Left lung (tissue), 4 donors: ENCODE measurements at regions not wholly inside any gene's neighbourhood (a gene's known extent, or its start where the extent isn't known, plus 50 kb on each side); places are given as distances from the start of the nearest gene placed in this dataset.

ENCODE experiments used
- ATAC-seq: fragments of 200-7000 bp; cut with Tn5 transposase; one replicate; pipeline ENCODE4 v1.9.1; 2020; ENCODE audit warnings: moderate library complexity
- DNase-seq, 4 donors: peaks; one replicate each; pipeline ENCODE4 v3.0.0-alpha.2; 2013 to 2020
- H3K27ac ChIP-seq, 2 donors: fragments of 200-600 bp; sonication (generic) in 1 of 2; one replicate each; pipeline versions ENCODE4 v1.5.0 to v1.8.0; 2020 to 2021
- H3K27me3 ChIP-seq, 2 donors: fragments of 200-600 bp; sonication (generic) in 1 of 2; one replicate each; pipeline versions ENCODE4 v1.5.0 to v1.8.0; 2020 to 2021
- H3K36me3 ChIP-seq, 2 donors: fragments of 200-600 bp; sonication (generic) in 1 of 2; one replicate each; pipeline versions ENCODE4 v1.5.0 to v1.8.0; 2020 to 2021
- H3K4me1 ChIP-seq, 2 donors: fragments of 200-600 bp; one replicate each; pipeline ENCODE4 v1.8.0; 2021
- H3K4me3 ChIP-seq, 2 donors: fragments of 200-600 bp; sonication (generic) in 1 of 2; one replicate each; pipeline versions ENCODE4 v1.5.0 to v1.8.0; 2020 to 2021; ENCODE audit warnings: mild to moderate bottlenecking in 1 of 2
- H3K9me3 ChIP-seq, 2 donors: fragments of 200-600 bp; sonication (generic) in 1 of 2; one replicate each; pipeline versions ENCODE4 v1.5.0 to v1.8.0; 2020 to 2021
- CTCF ChIP-seq, 2 donors: fragments of 200-600 bp; sonication (generic) in 1 of 2; IDR thresholded peaks; one replicate each; pipeline versions ENCODE4 v1.5.0 to v1.8.0; 2021; ENCODE audit warnings: antibody characterized with exemption in 2 of 2
- intact Hi-C, 2 donors: fragments of 100-400 bp; cut with DNase I; formaldehyde crosslinking; loops; one replicate each; pipeline versions ENCODE4 v1.11.2 to v1.14.2; 2022
- donor health status: DM: no; HTN: yes; CAD: no.
- donor health status: DM: no; HTN: no; CAD: no.

- Histone ChIP-seq H3K4me1 (no peaks in the 10 kb centered on the region), H3K27me3 (no peaks in the 10 kb centered on the region), H3K4me3 (no peak overlapping the region), H3K36me3 (no peaks in the 10 kb centered on the region), H3K27ac (no peak overlapping the region), H3K9me3 (peaks cover 0 to 5% of the 10 kb centered on the region in 2 donors)
- intact Hi-C loops: no loop called here
- DNase-seq (no peak), ATAC-seq (no peak)
- TF ChIP-seq CTCF (IDR thresholded peaks at IDR 0.05): no peak
Measured at GRCh38 chr6:45727228-45727627, 288.4 kb downstream of the CLIC5 start.

GRCh38 chr6:45726444-45726843 is 289.2 kb downstream of the CLIC5 start:
- DNase-seq (no peak), ATAC-seq (no peak)
- no peak for TF ChIP-seq CTCF (IDR thresholded peaks at IDR 0.05)
- intact Hi-C loops: no loop called here
- Histone ChIP-seq H3K36me3 (no peaks in the 10 kb centered on the region), H3K4me3 (no peak overlapping the region), H3K4me1 (no peaks in the 10 kb centered on the region), H3K9me3 (peaks cover 0 to 5% of the 10 kb centered on the region in 2 donors), H3K27ac (no peak overlapping the region), H3K27me3 (no peaks in the 10 kb centered on the region)

- intact Hi-C loops: no loop called here
- Histone ChIP-seq H3K4me3 (no peak overlapping the region), H3K36me3 (no peaks in the 10 kb centered on the region), H3K27me3 (no peaks in the 10 kb centered on the region), H3K4me1 (no peaks in the 10 kb centered on the region), H3K9me3 (peaks cover 0 to 5% of the 10 kb centered on the region in 2 donors), H3K27ac (no peak overlapping the region)
- ATAC-seq (no peak), DNase-seq (peak in 2 of 4 donors; percentile 82 to 92)
- TF ChIP-seq CTCF (IDR thresholded peaks at IDR 0.05): no peak
Measured at GRCh38 chr6:45724511-45724910, 291.1 kb downstream of the CLIC5 start.

- no peaks in the 10 kb centered on the region for H3K4me1 ChIP-seq
- no peak for TF ChIP-seq CTCF (IDR thresholded peaks at IDR 0.05)
- DNase-seq (no peak), ATAC-seq (no peak)
- no peaks in the 10 kb centered on the region for H3K27me3 ChIP-seq
- no peak overlapping the region for H3K27ac ChIP-seq
- intact Hi-C loops: no loop called here
- peaks cover 0 to 5% of the 10 kb centered on the region in 2 donors for H3K9me3 ChIP-seq
- no peak overlapping the region for H3K4me3 ChIP-seq
- H3K36me3 ChIP-seq: no peaks in the 10 kb centered on the region
Measured at GRCh38 chr6:45724027-45724426, 291.6 kb downstream of the CLIC5 start.

GRCh38 chr6:45722876-45723275 is 292.8 kb downstream of the CLIC5 start:
- Histone ChIP-seq H3K27ac (no peak overlapping the region), H3K4me1 (no peaks in the 10 kb centered on the region), H3K4me3 (no peak overlapping the region), H3K36me3 (no peaks in the 10 kb centered on the region), H3K9me3 (peaks cover 0 to 5% of the 10 kb centered on the region in 2 donors), H3K27me3 (no peaks in the 10 kb centered on the region)
- DNase-seq (no peak), ATAC-seq (peak; percentile 89)
- intact Hi-C loops: no loop called here
- no peak for TF ChIP-seq CTCF (IDR thresholded peaks at IDR 0.05)
